C1 segment of cervical spinal cord (tissue), 14 donors: ENCODE measurements at regions not wholly inside any gene's neighbourhood (a gene's known extent, or its start where the extent isn't known, plus 50 kb on each side); places are given as distances from the start of the nearest gene placed in this dataset.
"Not testable (repeated sequence)": the region's sequence is repeated elsewhere in the genome, so short reads cannot be mapped to it uniquely, and the experiment has no call there.

ENCODE experiments used
- DNase-seq, 14 donors: peaks; one replicate each; lab custom pipeline; 2025; lab: John Stamatoyannopoulos, UW

DNA sequence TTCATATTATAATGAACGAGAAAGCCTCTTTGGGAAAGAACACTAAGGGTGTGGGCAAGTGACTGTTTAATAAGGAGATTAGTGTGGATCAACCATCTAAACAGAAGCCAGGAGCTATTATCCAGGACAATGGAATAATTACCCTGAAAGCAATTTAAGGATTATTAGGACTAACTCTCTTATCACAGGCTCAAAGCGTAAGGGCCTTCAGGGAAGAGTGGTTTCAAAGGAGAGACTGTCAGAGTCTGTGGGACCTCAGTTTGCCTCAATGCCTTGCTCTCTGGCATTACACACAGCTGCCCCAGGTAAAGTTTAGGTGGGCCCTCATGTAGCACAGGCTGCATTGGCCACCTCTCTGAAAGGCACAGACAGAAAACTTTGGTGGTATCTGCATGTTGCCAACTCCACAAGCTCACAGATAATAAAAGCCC, 717.2 kb upstream of the ADGRL3 start:
- DNase-seq, result no peak

- no peak for DNase-seq
These were observed 714.9 kb upstream of the ADGRL3 start for GRCh38 chr4:60485276-60485675.

GRCh38 chr4:60487118-60487761, 712.9 kb upstream of the ADGRL3 start:
- DNase-seq, result not testable (repeated sequence)

DNA sequence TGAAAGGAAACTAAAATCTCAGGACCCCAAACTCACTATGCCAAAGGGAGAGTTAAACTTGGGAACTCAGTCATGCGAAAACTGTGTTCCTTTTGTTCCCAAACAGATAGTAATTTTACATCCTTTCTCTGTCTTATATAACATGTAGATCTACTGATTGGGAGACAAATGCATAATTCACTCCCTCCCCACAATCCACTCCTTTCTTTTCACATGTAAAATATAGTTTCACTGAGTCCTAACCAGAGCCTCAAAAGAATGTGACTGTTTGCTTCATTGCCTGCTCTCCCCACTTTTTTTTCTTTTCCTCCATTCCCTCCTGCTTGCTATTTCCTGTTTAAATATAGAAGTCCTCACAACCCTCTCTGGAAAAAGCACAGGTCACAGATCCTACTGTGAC, 699.3 kb upstream of the ADGRL3 start:
- no peak for DNase-seq

- DNase-seq, result no peak
These were observed 697.4 kb upstream of the ADGRL3 start for GRCh38 chr4:60502733-60503132.

GRCh38 chr4:60506061-60506460, 694.1 kb upstream of the ADGRL3 start:
- no peak for DNase-seq

GRCh38 chr4:60522265-60522664, 677.9 kb upstream of the ADGRL3 start:
- DNase-seq, result no peak

DNA sequence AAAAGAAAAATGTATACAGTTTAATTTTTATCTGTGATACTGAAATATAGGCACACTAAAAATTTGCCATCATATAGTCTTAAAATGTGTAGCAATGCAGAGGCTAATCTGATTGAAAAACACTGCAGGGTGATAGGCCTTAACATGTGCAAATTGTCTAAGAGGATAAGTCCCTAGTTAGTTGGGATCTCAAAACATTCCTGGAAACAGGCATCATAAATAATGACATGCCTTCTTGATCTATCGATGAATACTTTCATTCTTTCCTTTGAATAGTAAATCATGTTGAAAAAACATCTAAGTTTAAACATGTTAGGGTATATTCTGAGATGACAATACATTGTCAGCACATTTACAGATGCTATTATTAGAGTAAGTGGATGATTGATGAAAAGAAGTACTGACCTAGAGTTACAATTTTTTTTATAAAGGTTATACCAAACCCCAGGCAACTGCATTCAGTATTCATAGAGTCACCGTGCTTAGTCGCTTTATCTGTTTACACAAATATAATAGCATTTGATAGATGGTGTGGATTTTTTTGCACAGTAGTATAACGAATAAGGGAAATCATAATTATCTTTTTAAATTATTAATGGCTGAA, 668.2 kb upstream of the ADGRL3 start:
- no peak for DNase-seq

GRCh38 chr4:60544981-60545380, 655.1 kb upstream of the ADGRL3 start:
- DNase-seq, result no peak

- no peak for DNase-seq
These were observed 637.8 kb upstream of the ADGRL3 start for GRCh38 chr4:60562334-60562733.

DNA sequence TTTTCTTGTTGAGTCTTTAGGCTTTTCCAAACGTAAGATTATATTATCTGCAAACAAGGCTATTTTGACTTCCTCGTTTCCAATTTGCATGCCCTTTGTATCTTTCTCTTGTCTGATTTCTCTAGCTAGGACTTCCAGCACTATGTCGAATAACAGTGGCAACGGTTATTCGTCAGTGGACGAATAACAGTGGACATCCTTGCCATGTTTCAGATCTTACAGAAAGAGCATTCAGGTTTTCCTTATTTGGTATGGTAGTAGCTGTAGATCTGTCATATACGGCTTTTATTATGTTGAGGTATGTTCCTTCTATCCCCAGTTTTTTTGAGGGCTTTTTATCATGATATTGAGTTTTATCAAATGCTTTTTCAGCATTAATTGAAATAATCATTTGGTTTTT, 634.6 kb upstream of the ADGRL3 start:
- no peak for DNase-seq

GRCh38 chr4:60575336-60575735, 624.8 kb upstream of the ADGRL3 start:
- no peak for DNase-seq

- no peak for DNase-seq
These were observed 620.8 kb upstream of the ADGRL3 start for GRCh38 chr4:60579335-60579734.

DNA sequence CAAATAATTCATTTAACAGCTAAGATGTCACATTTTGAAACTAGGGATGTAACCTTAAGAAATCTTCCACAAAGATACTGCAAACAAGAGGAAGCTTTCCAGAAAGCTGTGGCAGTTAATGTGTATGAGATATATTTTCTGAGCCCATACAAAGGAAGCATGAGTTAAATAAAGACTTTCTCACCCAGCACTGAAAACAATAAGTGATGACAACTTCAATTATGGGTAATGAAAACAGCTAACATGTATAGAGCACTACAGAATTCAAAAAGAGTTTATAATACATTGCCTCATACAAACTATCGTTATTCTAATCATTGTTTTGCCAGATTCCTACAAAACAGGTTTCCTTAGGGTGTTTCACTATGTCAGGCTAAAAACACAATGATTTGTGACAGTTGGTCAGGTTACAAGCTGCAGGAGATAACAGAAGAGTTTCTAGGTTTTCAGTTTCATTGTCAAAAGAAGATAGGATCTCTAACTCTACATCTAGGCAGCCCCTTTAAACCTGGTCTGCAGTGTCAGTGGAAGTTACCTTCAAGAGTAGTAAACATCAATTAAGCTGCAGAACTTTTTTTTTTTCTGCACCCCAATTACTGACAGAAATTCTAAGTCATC, 618.1 kb upstream of the ADGRL3 start:
- DNase-seq, result no peak

GRCh38 chr4:60588556-60588955, 611.6 kb upstream of the ADGRL3 start:
- no peak for DNase-seq

DNA sequence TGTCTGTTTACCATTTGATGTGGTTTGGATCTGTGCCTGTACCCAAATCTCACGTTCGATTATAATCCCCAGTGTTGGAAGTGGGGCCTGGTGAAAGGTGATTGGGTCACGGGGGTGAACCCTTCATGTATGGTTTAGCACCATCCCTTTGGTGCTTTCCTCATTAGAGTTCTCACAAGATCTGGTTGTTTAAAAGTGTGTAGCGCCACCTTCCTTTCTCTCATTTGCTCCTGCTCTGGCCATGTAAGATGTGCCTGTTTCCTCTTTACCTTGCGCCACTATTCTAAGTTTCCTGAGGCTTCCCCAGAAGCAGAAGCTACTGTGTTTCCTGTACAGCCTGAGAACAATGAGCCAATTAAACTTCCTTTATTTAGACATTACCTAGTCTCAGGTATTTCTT, 610.7 kb upstream of the ADGRL3 start:
- no peak for DNase-seq

DNA sequence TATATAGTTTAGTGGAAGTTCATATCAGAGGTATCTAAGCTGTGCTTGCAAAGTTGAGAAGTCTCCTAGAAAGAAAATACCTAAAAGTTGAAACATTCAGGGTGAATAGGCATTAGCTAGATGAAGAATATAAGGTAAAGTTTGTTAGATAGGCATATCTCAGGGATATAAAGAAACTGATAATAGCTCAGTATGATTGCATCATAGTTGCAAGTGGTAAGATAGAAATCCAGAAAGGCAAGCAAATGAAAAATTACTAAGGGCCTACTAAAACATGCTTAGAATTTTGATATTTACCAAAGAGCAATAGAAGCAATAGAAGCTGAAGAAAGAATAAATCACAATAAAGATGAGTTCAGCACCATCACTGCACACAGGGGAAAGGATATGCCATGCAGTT, 610.0 kb upstream of the ADGRL3 start:
- DNase-seq, result no peak

DNA sequence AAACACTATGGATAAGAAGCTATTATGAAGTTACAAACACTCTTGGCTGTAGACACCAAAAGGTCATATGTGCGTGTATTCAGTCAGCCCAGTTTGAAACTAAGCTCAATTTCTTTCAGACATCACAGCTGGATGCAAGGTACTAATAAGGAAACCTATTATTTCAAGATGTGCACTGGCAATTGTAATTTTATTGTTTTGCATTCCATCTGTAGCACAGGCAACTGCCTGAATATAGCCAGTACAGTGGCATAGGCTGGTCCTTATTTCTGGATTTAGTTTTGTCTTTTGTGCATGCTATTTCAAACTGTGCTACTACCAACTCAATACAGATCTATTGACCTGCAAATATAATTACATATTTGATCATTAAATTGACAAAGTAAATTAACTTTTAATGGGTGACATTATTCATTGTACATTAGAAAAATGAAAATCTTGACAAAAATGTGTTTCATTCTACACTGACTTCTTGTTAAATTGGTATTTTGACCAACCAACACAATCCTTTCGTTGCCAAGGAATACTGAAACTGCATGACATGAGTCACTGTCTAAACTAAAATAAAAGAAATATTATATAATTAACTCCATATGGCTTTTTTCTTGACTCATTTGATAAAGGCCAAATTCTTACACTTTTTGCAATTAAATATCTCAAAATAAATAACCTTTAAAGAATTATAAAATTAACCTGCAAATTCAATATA, 594.3 kb upstream of the ADGRL3 start:
- DNase-seq, result no peak

DNA sequence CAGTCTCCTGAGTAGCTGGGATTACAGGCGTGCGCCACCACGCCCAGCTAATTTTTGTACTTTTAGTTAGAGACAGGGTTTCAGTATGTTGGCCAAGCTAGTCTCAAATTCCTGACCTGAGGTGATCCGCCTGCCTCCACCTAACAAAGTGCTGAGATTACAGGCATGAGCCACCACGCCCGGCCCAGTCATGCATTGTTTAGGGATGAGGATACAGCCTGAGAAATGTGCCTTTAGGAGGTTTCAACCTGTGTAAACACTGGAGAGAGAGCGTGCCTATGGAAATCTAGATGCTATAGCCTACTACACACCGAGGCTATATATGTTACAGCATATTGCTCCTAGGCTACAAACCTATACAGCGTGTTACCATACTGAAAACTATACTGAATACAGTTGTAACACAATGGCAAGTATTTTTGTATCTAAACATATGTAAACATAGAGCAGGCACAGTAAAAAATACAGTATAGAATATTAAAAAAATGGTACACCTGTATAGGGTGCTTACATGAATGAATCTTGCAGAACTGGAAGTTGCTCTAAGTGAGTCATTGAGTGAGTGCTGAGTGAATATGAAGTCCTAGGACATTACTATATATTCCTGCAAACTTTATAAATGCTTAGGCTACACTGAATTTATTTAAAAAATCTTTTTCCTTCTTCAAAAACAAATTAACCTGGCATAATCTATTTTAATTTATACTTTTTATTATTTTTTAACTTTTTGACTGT, 588.2 kb upstream of the ADGRL3 start:
- DNase-seq, result no peak

DNA sequence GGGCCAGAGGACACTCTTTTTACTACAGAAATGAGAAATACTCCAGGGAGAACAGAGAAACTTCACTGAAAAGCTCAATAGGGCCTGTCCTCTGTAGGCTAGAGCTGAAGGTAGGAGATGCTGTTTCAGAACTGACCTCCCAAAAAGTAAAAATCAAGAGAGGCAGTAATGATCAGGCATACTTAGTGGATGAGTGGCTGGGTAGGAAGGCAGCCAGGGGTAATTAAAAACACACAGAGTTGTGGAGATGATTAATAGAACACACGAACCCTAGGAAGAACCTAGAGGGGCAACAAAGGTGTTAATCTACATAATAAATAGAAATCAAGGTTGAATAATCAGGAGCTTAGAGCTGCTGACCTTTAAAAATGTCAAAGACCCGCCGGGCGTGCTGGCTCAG, 582.4 kb upstream of the ADGRL3 start:
- DNase-seq, result no peak

DNA sequence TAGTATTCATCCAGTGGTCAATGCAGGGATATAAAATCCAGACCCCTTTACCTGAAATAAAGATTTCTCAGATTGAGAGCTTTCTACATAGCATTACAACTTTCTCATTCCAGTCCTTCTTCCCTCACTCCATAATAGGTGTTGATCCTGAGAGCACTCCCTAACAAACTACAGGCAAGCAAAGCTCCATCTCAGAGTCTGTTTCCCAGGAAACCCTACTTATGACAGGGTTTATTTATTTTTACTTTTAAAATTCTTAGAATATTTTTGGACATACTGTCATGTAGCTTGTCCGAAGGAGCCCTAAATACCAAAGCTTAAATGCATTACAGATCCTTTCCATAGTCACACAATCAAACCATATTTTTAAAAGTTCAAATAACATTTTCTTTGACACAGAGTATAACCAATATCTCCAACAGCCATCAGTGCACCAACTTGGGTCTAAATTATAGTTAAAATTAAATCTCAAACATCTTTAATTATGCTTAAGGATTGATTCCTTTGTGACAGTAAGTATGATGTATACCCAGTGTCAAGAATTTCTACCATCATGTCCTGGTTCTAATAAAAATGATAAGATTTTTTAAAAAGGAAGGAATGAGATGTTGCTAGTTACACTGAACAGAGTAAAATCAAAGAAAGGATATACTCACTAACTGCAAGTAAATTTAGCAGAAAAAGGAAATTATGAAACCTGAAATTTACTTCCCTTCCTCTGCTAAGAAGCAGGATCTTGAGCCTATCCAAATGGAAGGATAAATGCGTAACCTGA, 580.4 kb upstream of the ADGRL3 start:
- no peak for DNase-seq
